Coronary artery (tissue), 2 donors: ENCODE measurements at regions not wholly inside any gene's neighbourhood (a gene's known extent, or its start where the extent isn't known, plus 50 kb on each side); places are given as distances from the start of the nearest gene placed in this dataset.

ENCODE experiments used
- DNase-seq: peaks from one replicate; pipeline ENCODE4 v3.0.0-alpha.2; 2017; ENCODE audit warnings: low spot score
- H3K27ac ChIP-seq, 2 donors: fragments of 200-600 bp; sonication (generic); one replicate each; pipeline ENCODE4 v1.5.1; 2016 to 2019
- H3K4me3 ChIP-seq: fragments of 200-600 bp; sonication (generic); 2 replicates; pipeline ENCODE4 v1.5.1; 2016; ENCODE audit warnings: mild to moderate bottlenecking, moderate library complexity
- TF ChIP-seq, protein P1 (sequence below): fragments of 200-600 bp; sonication (generic); IDR thresholded peaks from one replicate; pipeline ENCODE4 v1.5.1; 2019; ENCODE audit warnings: antibody characterized with exemption

DNA sequence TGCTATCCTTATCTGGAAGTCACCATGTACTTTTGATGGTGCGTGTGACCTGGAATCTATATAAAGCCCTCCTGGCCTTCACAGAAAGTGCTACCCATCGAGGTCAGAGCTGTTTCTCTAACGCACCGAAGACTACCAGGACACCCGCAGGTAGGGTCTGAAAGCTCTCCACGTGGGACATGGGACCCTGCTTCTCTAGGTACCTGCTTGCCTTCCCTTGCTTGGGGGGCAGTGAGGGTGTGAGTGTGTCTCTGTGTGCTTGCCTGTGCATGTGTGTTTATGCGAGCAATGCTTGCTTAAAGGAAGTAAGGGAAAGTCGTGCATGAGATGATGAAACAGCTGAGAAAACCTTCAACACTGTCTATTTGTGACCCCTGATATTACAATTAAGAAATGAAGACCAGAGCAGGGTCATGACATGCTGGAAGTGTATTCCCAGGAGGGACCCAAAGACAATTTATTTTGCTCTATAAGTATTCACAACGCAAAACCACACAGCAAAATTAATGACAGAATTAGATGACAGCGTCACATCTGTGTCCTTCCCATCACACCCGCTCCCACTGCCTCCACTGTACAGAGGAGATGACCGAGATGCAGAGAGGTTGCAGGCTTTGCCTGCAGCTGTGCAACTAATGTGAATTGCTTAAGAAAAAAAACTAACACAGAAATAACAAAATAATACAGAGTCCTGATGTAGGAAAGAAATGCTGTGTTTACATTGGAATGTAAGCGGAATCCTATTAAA lies 76.4 kb upstream of the HELT start:
- TF ChIP-seq, protein P1, sequence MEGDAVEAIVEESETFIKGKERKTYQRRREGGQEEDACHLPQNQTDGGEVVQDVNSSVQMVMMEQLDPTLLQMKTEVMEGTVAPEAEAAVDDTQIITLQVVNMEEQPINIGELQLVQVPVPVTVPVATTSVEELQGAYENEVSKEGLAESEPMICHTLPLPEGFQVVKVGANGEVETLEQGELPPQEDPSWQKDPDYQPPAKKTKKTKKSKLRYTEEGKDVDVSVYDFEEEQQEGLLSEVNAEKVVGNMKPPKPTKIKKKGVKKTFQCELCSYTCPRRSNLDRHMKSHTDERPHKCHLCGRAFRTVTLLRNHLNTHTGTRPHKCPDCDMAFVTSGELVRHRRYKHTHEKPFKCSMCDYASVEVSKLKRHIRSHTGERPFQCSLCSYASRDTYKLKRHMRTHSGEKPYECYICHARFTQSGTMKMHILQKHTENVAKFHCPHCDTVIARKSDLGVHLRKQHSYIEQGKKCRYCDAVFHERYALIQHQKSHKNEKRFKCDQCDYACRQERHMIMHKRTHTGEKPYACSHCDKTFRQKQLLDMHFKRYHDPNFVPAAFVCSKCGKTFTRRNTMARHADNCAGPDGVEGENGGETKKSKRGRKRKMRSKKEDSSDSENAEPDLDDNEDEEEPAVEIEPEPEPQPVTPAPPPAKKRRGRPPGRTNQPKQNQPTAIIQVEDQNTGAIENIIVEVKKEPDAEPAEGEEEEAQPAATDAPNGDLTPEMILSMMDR = no peak
- no peak for DNase-seq
- H3K27ac ChIP-seq = no peak overlapping the region
- H3K4me3 ChIP-seq = no peak overlapping the region

DNA sequence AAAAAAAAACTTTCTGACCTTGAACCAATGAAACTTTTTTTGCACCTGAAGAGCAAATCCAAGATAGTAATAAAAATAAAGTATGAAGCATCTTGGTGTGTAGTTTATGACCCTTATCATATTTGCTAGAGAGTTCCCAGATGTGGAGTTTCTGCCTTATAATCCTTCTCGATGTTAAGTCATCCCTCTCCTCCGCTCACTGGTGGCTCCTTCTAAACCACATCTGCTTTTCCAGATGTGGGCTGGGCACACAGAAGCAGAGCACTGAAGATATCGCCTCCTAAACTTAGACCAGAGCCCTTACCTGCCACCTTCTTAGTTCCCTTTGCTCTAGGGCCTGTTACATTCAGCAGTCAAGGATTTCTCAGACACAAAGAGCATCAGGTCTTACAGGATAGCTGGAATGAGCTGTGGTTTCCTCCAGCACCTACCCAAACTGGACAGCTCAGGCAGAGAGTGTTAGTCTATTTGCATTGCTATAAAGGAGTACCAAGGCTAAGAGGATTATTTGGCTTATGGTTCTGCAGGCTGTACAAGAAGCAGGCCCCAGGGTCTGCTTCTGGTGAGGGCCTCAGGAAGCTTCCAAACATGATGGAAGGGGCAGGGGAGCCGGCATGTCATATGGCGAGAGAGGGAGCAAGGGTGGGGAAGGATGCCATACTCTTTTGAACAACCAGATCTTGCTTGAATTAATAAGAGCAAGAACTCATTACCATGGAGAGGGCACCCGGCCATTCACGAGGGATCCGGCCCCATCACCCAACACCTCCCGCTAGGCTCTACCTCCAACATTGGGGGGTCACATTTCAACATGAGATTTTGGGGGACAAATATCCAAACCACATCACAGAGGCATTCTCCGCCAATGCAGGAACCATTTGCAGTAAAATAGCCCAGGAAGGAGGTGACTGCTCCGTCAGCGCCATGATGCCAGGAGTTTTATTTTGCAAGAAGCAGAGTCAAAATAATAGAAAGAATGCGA lies 75.6 kb upstream of the HELT start:
- TF ChIP-seq, protein P1 = no peak
- Histone ChIP-seq H3K27ac (no peak overlapping the region), H3K4me3 (no peak overlapping the region)
- DNase-seq = no peak

DNA sequence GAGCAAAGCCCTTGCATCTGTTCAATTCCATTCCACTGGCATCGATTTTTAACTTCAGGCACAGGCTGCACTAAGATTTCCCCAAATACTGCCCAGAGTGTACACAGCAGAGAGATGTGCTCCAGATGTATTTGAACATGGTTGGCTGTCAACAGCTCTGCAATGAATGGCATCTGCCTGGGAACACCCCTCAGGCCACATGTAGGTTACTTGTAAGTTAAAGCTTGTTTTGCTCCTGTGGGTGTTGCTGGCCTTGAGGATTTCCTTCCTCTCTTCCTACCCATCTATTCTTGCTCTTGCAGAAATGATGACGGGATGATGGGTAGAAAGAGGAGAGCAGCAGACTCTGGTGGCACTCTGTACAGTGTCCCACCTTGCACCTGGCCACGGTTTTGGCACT lies 69.3 kb upstream of the HELT start:
- Histone ChIP-seq H3K27ac (no peak overlapping the region), H3K4me3 (no peak overlapping the region)
- DNase-seq = no peak
- TF ChIP-seq, protein P1 = no peak

DNA sequence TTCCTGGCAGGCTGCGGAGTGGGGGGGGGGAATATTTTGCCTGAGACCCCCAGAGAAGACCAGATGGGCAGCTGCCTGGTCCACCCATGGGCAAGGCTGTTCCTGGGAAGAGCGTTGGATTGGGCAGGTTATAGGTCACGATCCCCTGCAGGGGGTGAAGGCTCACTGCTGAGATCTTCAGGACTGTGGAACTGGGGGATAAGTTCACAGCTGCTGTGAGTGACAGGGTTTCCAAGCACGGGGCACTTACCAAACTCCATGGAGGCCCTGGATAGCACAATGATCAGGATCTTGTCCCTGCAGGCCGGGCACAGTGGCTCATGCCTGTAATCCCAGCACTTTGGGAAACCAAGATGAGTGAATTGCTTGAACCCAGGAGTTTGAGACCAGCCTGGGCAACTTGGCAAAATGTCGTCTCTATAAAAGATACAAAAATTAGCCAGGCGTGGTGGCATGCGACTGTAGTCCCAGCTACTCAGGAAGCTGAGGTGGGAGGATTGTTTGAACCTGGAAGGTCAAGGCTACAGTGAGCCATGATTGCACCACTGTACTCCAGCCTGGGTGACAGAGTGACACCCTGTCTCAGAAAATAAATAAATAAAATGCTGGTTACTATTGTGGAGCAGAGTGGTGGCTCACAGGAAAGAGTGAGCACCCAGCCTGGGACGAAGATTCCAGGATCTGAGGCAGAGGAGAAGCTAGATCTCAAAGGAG lies 68.0 kb upstream of the HELT start:
- no peak for DNase-seq
- no peak overlapping the region for H3K4me3 ChIP-seq

DNA sequence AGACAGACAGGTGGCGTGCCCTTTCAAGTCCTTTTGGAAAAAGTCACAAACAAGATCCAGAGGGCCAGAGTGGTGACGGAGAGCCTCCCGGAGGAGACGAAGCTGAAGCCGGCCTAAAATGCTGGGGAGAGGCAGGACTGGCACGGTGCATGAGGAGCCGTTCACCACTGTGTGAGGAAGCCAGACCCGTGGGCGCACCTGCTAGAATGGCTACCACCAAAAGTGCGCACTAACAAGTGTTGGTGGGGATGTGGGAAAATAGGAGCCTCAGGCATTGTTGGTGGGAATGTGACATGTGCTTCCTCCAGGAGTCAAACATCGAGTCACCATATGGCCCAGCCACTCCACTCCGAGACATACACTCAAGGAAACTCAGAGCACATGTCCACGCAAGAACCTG lies 67.4 kb upstream of the HELT start:
- Histone ChIP-seq H3K4me3 (no peak overlapping the region), H3K27ac (no peak overlapping the region)
- no peak for DNase-seq
- TF ChIP-seq, protein P1 = no peak

More for the DNA sequence above, 68.0 kb upstream of the HELT start:
- H3K27ac ChIP-seq = no peak overlapping the region
- TF ChIP-seq, protein P1 = no peak

DNA sequence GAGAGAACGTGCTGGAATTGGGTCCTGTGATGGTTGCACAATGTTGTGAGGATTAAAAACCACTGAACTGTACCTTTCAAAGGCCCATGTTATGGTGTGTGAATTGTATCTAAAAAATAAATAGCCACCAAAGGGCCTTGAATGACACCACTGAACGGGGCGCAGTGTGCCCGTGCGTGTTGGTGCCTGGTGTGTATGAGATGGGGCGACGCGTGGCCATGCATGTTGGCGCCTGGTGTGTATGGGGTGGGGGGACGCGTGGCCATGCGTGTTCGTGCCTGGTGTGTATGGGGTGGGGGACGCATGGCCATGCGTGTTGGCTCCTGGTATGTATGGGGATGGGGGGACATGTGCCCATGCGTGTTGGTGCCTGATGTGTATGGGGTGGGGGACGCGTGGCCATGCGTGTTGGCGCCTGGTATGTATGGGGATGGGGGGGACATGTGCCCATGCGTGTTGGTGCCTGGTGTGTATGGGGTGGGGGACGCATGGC lies 66.6 kb upstream of the HELT start:
- Histone ChIP-seq H3K27ac (no peak overlapping the region), H3K4me3 (no peak overlapping the region)
- no peak for DNase-seq
- TF ChIP-seq, protein P1 = no peak
